Gastrocnemius medialis (tissue), 4 donors: ENCODE measurements at regions not wholly inside any gene's neighbourhood (a gene's known extent, or its start where the extent isn't known, plus 50 kb on each side); places are given as distances from the start of the nearest gene placed in this dataset.

Experiments used
- ATAC-seq, 2 donors: fragments of 150-250 bp; one replicate each; pipeline ENCODE4 v1.9.1; 2016
- DNase-seq, 2 donors: peaks; one replicate each; pipeline ENCODE4 v3.0.0-alpha.2; 2019
- H3K27ac ChIP-seq, 4 donors: fragments of 200-600 bp; sonication (generic); 1 replicate in 1 of 4; 2 replicates in 3 of 4; pipeline ENCODE4 v1.5.1; 2016 to 2018; ENCODE audit warnings: mild to moderate bottlenecking in 2 of 4, moderate library complexity in 1 of 4
- H3K27me3 ChIP-seq, 3 donors: fragments of 200-600 bp; sonication (generic) in 2 of 3; 1 replicate in 1 of 3; 2 replicates in 2 of 3; pipeline versions ENCODE4 v1.5.1 to v1.6.0; 2016 to 2019; ENCODE audit warnings: mild to moderate bottlenecking in 1 of 3, moderate library complexity in 1 of 3
- H3K36me3 ChIP-seq, 2 donors: fragments of 200-600 bp; sonication (generic) in 1 of 2; one replicate each; pipeline ENCODE4 v1.5.1; 2017 to 2018
- H3K4me1 ChIP-seq, 2 donors: fragments of 200-600 bp; sonication (generic) in 1 of 2; one replicate each; pipeline ENCODE4 v1.5.1; 2016 to 2017; ENCODE audit warnings: mild to moderate bottlenecking in 2 of 2
- H3K4me3 ChIP-seq, 4 donors: fragments of 200-600 bp; sonication (generic) in 3 of 4; 1 replicate in 1 of 4; 2 replicates in 3 of 4; pipeline ENCODE4 v1.5.1; 2016 to 2019; ENCODE audit warnings: mild to moderate bottlenecking in 2 of 4
- H3K9me3 ChIP-seq, 3 donors: fragments of 200-600 bp; sonication (generic) in 2 of 3; 1 replicate in 1 of 3; 2 replicates in 2 of 3; pipeline ENCODE4 v1.5.1; 2016 to 2019
- CTCF ChIP-seq, 5 experiments: fragments of 450-650 bp in 3 of 5; fragments of 200-600 bp in 2 of 5; sonication (generic) in 2 of 5; IDR thresholded peaks in 4 of 5; conservative IDR thresholded peaks in 1 of 5; 1 replicate in 4 of 5; 2 replicates in 1 of 5; pipeline ENCODE4 v1.5.1; 2016 to 2019; ENCODE audit warnings: antibody characterized with exemption in 5 of 5, mild to moderate bottlenecking in 3 of 5, moderate library complexity in 3 of 5
- POLR2A ChIP-seq, 2 donors: fragments of 450-650 bp; IDR thresholded peaks; one replicate each; pipeline ENCODE4 v1.6.1; 2017; ENCODE audit warnings: antibody characterized with exemption in 2 of 2, mild to moderate bottlenecking in 2 of 2, moderate library complexity in 2 of 2
- in situ Hi-C, 4 donors: fragments of 200-750 bp; cut with MboI; loops; one replicate each; pipeline versions ENCODE4 v1.15.0 to v1.8.0; 2017; ENCODE audit warnings: low sequenced_read_pairs in 4 of 4
- intact Hi-C: fragments of 100-400 bp; cut with DNase I; formaldehyde crosslinking; loops from one replicate; pipeline ENCODE4 v1.15.1; 2023; ENCODE audit warnings: low total_unique reads

DNA sequence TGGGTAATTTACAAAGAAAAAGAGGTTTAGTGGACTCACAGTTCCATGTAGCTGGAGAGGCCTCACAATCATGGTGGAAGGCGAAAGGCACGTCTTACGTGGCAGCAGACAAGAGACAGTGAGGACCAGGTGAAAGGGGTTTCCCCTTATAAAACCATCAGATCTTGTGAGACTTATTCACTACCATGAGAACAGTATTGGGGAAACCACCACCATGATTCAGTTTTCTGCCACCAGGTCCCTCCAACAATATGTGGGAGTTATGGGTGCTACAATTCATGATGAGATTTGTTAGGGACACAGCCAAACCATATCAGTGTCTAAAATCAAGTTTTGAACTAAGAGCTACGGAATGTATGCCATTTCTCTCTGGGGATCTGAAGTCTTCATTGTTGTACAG, 354.8 kb upstream of the C2CD4B start:
- DNase-seq: no peak
- in situ Hi-C loops: no loop called here

GRCh38 chr15:62520887-62521286, 355.8 kb upstream of the C2CD4B start:
- Histone ChIP-seq H3K27me3 (no peaks in the 10 kb centered on the region), H3K9me3 (no peaks in the 10 kb centered on the region), H3K27ac (no peak overlapping the region), H3K36me3 (no peaks in the 10 kb centered on the region), H3K4me1 (peaks cover 33 to 47% of the 10 kb centered on the region in 2 donors), H3K4me3 (no peak overlapping the region)
- DNase-seq (no peak), ATAC-seq (no peak)
- intact Hi-C loops (no loop called here), in situ Hi-C loops (no loop called here)
- TF ChIP-seq POLR2A (IDR thresholded peaks at IDR 0.05) (no peak), CTCF (IDR thresholded peaks at IDR 0.05 in 4 of 5, conservative IDR thresholded peaks at IDR 0.05 in 1 of 5) (no peak)

More for the DNA sequence above, 354.8 kb upstream of the C2CD4B start:
- no peaks in the 10 kb centered on the region for H3K9me3 ChIP-seq
- no peak overlapping the region for H3K4me3 ChIP-seq
- TF ChIP-seq CTCF (IDR thresholded peaks at IDR 0.05 in 4 of 5, conservative IDR thresholded peaks at IDR 0.05 in 1 of 5) (no peak), POLR2A (IDR thresholded peaks at IDR 0.05) (no peak)
- no peak overlapping the region for H3K27ac ChIP-seq
- no peaks in the 10 kb centered on the region for H3K36me3 ChIP-seq
- H3K4me1 ChIP-seq: peaks cover 42 to 53% of the 10 kb centered on the region in 2 donors
- intact Hi-C loops: no loop called here
- no peak for ATAC-seq
- H3K27me3 ChIP-seq: no peaks in the 10 kb centered on the region

DNA sequence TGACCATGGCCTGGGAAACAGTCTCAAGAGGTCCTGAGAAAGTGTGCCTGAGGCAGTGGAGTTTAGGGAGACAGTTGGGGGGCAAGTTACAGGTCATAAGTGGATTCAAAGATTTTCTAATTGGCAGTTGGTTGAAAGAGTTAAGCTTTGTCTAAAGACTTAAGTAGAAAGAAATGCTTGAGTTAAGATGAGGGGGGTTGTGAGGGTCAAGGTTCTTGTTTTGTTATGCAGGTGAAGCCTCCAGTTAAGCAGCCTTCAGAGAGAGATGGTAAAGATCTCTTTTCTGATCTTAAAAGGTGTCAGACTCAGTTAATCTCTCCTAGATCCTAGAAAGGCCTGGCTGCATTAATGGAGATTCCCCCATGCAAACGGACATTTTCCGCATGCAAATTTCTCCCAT, 356.3 kb upstream of the C2CD4B start:
- H3K4me3 ChIP-seq: no peak overlapping the region
- no peak for ATAC-seq

GRCh38 chr15:62524848-62525247, 359.8 kb upstream of the C2CD4B start:
- H3K4me3 ChIP-seq: no peak overlapping the region
- no peak overlapping the region for H3K27ac ChIP-seq
- H3K4me1 ChIP-seq: peaks cover 15 to 21% of the 10 kb centered on the region in 2 donors
- no peak for TF ChIP-seq CTCF (IDR thresholded peaks at IDR 0.05 in 4 of 5, conservative IDR thresholded peaks at IDR 0.05 in 1 of 5)
- TF ChIP-seq POLR2A (IDR thresholded peaks at IDR 0.05): no peak
- in situ Hi-C loops (no loop called here), intact Hi-C loops (no loop called here)
- ATAC-seq (peak in 1 of 2 donors; percentile 40), DNase-seq (no peak)
- H3K27me3 ChIP-seq: no peaks in the 10 kb centered on the region
- H3K36me3 ChIP-seq: no peaks in the 10 kb centered on the region
- H3K9me3 ChIP-seq: no peaks in the 10 kb centered on the region

More for the DNA sequence above, 356.3 kb upstream of the C2CD4B start:
- intact Hi-C loops (no loop called here), in situ Hi-C loops (no loop called here)
- no peak for DNase-seq
- H3K36me3 ChIP-seq: no peaks in the 10 kb centered on the region
- no peaks in the 10 kb centered on the region for H3K9me3 ChIP-seq
- peaks cover 28 to 42% of the 10 kb centered on the region in 2 donors for H3K4me1 ChIP-seq
- no peak for TF ChIP-seq POLR2A (IDR thresholded peaks at IDR 0.05)
- no peak overlapping the region for H3K27ac ChIP-seq
- no peaks in the 10 kb centered on the region for H3K27me3 ChIP-seq

- Histone ChIP-seq H3K4me3 (no peak overlapping the region), H3K4me1 (peaks cover 8 to 17% of the 10 kb centered on the region in 2 donors), H3K36me3 (no peaks in the 10 kb centered on the region), H3K27ac (no peak overlapping the region), H3K9me3 (no peaks in the 10 kb centered on the region), H3K27me3 (no peaks in the 10 kb centered on the region)
- intact Hi-C loops (no loop called here), in situ Hi-C loops (no loop called here)
- DNase-seq (no peak), ATAC-seq (no peak)
- no peak for TF ChIP-seq CTCF (IDR thresholded peaks at IDR 0.05 in 4 of 5, conservative IDR thresholded peaks at IDR 0.05 in 1 of 5)
- TF ChIP-seq POLR2A (IDR thresholded peaks at IDR 0.05): no peak
Observed at GRCh38 chr15:62527387-62527786, 362.3 kb upstream of the C2CD4B start.
